Activated T-helper 9 cell treated with anti-CD3 and anti-CD28 coated beads, Interleukin-2, amount 50 U/mL, for 16 hours (primary cell): ENCODE measurements at regions not wholly inside any gene's neighbourhood (a gene's known extent, or its start where the extent isn't known, plus 50 kb on each side); places are given as distances from the start of the nearest gene placed in this dataset.
"Not testable (repeated sequence)": the region's sequence is repeated elsewhere in the genome, so short reads cannot be mapped to it uniquely, and the experiment has no call there.

ENCODE experiments used
- DNase-seq: peaks from one replicate; pipeline ENCODE4 v3.0.0-alpha.2; 2020; ENCODE audit warnings: low read depth

DNA sequence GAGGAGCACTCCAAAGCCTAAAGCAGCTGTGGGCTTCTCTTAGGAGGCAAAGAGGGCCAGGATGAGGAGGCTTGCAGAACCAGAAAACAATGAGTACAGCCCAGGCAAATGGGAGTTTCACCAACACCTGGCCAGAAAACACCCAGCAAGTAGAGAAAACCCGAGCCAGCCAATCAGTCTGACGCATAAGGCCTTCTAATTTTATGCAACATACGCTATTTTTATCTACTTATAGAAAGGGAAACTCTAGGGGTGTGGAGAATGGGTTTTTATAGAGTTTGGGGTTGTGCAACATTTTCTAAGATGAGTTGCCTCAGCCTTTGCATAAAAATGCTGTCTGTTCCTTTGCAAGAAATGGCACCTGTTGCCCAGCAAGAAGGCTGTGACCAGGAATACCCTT, 529.0 kb upstream of the CDH5 start:
- no peak for DNase-seq

DNA sequence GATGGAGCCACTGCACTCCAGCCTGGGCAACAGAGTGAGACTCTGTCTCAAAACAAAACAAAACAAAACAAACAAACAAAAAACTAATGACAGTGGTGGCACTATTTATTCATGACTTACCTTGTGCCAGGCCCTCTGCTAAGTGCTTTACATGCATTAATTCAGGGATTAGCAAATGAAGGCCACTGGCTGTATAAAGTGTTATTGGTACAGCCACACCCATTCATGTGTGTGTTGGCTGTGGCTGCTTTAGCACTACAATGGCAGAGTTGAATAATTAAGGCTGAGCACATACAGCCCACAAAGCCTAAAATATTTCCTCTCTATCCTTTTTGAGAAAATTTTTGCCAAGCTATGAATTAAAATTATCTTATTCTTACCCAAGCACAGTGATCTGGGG, 531.8 kb upstream of the CDH5 start:
- DNase-seq, result no peak

- no peak for DNase-seq
These were observed 533.2 kb upstream of the CDH5 start for GRCh38 chr16:65833171-65833871.

- no peak for DNase-seq
These were observed 533.8 kb upstream of the CDH5 start for GRCh38 chr16:65832679-65833078.

GRCh38 chr16:65831903-65832666, 534.4 kb upstream of the CDH5 start:
- no peak for DNase-seq

- no peak for DNase-seq
These were observed 537.4 kb upstream of the CDH5 start for GRCh38 chr16:65829076-65829475.

DNA sequence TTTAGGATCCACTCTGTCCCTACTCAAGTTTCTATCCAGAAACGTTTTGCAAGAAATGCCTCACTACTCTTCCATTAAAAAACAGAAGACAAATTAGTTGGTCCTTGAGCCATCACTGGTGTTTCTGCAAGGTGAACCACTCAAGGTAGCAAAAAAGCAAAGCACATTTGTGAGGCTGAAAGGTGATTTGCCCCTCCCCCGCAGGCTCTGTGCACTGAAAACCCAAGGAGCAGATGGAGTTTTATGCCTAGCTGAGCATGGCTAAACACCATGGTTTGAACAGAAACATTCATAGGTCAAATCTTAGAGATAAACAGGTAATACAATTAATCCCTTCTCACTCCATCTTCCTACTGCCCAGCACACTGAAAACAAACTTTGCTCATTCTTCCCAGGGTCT, 538.2 kb upstream of the CDH5 start:
- DNase-seq, result no peak

DNA sequence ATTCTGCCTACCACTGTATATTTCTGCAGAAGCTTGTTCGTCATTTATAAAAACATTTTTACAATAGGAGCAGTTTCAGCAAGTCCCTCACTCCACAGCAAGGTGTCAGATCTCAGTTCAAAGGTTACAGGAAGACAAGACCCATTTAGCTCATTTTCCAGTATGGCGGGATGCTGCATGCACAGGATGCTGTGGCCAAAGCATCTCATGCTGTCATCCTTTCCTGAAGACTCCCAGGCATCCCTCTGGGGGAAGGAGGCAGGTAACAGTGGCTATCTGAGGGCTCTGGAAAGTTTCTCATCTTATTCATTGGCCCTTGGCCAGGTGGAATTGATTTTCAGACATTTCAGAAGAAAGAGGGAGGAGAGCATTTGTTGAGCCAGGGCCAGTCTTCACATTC, 539.3 kb upstream of the CDH5 start:
- DNase-seq, result no peak

DNA sequence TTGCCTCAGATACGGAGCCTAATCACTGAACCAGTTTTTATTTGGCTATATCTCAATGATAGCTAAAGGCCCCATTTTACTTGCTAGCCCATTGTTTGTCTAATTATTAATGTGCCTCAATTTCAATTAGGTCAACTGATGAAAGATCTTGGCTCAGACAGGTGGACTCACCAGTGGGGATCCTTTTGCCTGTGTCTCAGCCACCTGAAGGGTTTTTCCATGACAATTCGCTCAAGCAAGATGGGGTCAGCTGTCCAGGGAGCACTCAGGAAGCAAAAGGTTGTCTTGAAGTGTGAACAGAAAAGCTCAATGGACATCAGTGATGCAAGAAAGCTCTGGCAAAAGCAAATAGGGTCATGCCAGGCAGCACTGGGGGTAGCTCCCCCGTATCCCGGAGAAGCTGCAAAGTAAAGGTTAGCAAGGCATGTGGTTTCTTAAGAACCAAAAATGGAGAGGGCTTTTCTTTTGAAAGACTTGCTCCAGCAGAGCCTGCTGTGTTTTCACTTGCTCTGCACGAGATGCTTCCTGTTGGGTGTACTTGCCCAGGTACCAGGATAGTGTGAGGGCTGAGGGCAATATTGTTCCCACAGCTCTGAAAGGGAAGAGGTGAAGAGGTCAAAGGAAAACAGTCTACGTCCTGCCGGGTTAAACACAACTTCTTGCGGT, 541.2 kb upstream of the CDH5 start:
- no peak for DNase-seq

- no peak for DNase-seq
These were observed 544.3 kb upstream of the CDH5 start for GRCh38 chr16:65822148-65822547.

- no peak for DNase-seq
These were observed 547.2 kb upstream of the CDH5 start for GRCh38 chr16:65819136-65819898.

GRCh38 chr16:65817799-65818198, 548.7 kb upstream of the CDH5 start:
- no peak for DNase-seq

DNA sequence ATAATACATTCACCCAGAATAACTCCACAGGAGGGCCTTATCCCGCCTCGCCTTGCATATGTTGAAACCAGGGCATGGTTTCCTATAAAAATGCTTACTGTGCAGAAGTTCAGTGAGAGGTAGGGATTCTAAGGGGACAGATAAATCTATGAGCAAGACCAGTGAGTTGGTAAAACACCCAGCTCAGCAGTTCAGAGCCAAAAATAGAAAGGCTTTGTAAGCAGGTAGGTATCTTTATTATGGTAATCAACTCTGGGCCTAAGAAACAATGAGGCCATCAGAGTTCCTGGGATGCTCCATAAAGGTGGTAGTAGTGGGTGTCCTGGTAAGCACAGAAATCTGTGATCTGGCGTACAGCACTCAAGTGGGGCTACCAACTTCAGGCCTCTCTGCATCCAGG, 549.4 kb upstream of the CDH5 start:
- no peak for DNase-seq

- no peak for DNase-seq
These were observed 549.9 kb upstream of the CDH5 start for GRCh38 chr16:65816556-65816955.

- DNase-seq, result no peak
These were observed 550.8 kb upstream of the CDH5 start for GRCh38 chr16:65815707-65816106.

- DNase-seq, result not testable (repeated sequence)
These were observed 552.6 kb upstream of the CDH5 start for GRCh38 chr16:65813879-65814278.

GRCh38 chr16:65809627-65810026, 556.9 kb upstream of the CDH5 start:
- DNase-seq, result no peak

GRCh38 chr16:65808790-65809189, 557.7 kb upstream of the CDH5 start:
- no peak for DNase-seq

GRCh38 chr16:65807858-65808257, 558.6 kb upstream of the CDH5 start:
- DNase-seq, result no peak

DNA sequence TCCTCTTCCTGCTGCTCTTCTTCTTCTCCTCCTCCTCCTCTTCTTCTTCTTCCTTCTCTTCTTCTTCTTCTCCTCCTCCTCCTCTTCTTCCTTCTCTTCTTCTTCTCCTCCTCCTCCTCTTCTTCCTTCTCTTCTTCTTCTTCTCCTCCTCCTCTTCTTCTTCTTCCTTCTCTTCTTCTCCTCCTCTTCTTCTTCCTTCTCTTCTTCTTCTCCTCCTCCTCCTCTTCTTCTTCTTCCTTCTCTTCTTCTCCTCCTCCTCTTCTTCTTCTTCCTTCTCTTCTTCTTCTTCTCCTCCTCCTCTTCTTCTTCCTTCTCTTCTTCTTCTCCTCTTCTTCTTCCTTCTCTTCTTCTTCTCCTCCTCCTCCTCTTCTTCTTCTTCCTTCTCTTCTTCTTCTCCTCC, 560.8 kb upstream of the CDH5 start:
- not testable (repeated sequence) for DNase-seq

- no peak for DNase-seq
These were observed 570.0 kb upstream of the CDH5 start for GRCh38 chr16:65796481-65796880.

DNA sequence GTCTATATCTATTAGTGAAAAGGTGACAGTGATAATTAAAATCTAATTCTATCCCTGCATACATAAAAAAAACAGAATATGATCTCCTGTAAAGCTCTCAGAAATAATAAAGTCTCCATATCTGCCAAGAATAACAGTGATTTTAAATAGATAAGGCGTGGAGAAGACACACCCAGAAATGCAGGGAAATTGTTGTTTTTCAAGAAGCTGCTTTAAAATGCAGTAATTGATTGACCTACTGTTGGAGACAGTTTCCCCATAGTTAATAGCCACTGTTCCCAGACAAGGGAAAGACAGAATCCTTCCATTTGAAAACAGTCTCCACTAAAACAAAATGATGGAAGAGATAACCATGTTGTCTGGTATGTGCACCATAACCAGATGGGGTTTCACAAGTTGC, 571.5 kb upstream of the CDH5 start:
- no peak for DNase-seq

DNA sequence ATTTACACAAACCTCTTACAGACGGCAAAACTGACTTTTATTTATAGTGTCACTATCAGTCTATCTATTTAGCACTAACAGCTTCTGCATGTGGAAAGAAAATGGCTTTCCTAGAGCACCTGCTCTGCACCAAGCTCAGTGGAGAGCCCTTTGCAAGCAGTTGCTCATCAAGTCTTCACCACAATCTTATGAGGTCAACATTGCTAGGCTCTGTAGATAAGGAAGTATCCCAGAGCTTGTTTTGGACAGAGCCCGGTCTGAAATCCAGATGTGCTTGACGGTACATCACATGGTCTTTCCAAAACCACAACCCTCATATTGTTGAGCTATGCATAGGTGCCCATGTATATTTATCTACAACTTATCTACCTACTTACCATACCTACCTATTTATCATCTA, 572.7 kb upstream of the CDH5 start:
- no peak for DNase-seq
